Osteocyte (in vitro differentiated cells): ENCODE measurements at regions not wholly inside any gene's neighbourhood (a gene's known extent, or its start where the extent isn't known, plus 50 kb on each side); places are given as distances from the start of the nearest gene placed in this dataset.

Source experiments
- DNase-seq: peaks from one replicate; pipeline ENCODE4 v3.0.0; 2021; ENCODE audit warnings: mixed read lengths; ENCODE audit not compliant: unreplicated experiment; ENCODE audit errors: extremely low spot score
- H3K27ac Mint-ChIP-seq: one replicate; pipeline ENCODE4 v1.8.0; 2021; ENCODE audit warnings: mild to moderate bottlenecking, mixed read lengths; ENCODE audit not compliant: unreplicated experiment
- H3K27me3 Mint-ChIP-seq: one replicate; pipeline ENCODE4 v1.8.0; 2021; ENCODE audit warnings: mixed read lengths; ENCODE audit not compliant: unreplicated experiment
- H3K36me3 Mint-ChIP-seq: one replicate; pipeline ENCODE4 v1.8.0; 2021; ENCODE audit warnings: mixed read lengths; ENCODE audit not compliant: unreplicated experiment
- H3K4me1 Mint-ChIP-seq: one replicate; pipeline ENCODE4 v1.8.0; 2021; ENCODE audit warnings: mixed read lengths; ENCODE audit not compliant: unreplicated experiment
- H3K4me3 Mint-ChIP-seq: one replicate; pipeline ENCODE4 v1.8.0; 2021; ENCODE audit warnings: mild to moderate bottlenecking, moderate library complexity, mixed read lengths; ENCODE audit not compliant: unreplicated experiment
- H3K9me3 Mint-ChIP-seq: one replicate; pipeline ENCODE4 v1.8.0; 2021; ENCODE audit warnings: mixed read lengths; ENCODE audit not compliant: unreplicated experiment
- TF ChIP-seq, protein P1 (sequence below): fragments of 200-600 bp; sonication (generic); IDR thresholded peaks from 2 replicates; pipeline ENCODE4 v1.5.0; 2021; ENCODE audit warnings: antibody characterized with exemption, mild to moderate bottlenecking, moderate library complexity

DNA sequence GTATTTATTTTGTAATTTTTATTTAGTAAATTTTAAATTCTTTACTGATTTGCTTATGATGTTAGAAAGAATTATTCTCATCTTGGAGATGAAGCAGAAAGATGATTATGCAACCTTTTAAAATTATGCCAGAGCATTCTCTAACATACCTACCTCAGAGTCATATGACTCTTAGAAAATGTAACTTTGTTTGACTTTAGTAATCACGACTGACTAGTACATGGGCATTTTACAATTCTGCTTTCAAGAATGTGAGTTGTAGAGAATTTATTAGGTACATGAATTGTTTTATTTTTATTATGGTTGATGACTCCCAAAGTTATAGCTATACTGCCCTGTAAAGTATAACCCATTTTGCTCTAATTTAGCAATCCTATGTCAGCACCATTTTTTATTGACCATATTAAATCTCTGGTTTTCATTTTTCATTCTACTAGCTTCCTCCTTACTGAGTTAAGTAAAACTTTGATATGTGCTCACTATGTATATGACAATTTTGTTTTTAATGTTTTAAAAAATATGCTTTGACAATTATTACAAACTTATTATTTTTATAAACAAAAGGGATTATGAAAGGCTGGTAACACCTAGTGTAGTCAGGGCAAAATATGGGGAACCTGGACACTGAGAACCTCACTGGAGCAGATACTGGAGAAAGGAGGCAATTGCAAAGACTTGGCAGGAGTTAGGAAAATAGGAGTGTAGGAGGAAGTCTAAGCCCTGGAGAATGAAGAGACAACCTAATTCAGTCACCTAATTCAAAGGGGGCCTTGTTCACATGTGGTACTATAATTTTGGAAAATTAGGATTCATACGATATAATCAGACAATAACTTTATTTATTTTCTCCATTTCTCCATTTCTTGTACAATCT, 249.7 kb upstream of the DAB2 start:
- no peak for DNase-seq
- Mint-ChIP-seq H3K36me3 (no peaks in the 10 kb centered on the region), H3K4me1 (peaks cover 15% of the 10 kb centered on the region), H3K27ac (no peak overlapping the region), H3K4me3 (no peak overlapping the region), H3K9me3 (peaks cover 3% of the 10 kb centered on the region), H3K27me3 (peaks cover 37% of the 10 kb centered on the region)
- TF ChIP-seq, protein P1, sequence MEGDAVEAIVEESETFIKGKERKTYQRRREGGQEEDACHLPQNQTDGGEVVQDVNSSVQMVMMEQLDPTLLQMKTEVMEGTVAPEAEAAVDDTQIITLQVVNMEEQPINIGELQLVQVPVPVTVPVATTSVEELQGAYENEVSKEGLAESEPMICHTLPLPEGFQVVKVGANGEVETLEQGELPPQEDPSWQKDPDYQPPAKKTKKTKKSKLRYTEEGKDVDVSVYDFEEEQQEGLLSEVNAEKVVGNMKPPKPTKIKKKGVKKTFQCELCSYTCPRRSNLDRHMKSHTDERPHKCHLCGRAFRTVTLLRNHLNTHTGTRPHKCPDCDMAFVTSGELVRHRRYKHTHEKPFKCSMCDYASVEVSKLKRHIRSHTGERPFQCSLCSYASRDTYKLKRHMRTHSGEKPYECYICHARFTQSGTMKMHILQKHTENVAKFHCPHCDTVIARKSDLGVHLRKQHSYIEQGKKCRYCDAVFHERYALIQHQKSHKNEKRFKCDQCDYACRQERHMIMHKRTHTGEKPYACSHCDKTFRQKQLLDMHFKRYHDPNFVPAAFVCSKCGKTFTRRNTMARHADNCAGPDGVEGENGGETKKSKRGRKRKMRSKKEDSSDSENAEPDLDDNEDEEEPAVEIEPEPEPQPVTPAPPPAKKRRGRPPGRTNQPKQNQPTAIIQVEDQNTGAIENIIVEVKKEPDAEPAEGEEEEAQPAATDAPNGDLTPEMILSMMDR = no peak

DNA sequence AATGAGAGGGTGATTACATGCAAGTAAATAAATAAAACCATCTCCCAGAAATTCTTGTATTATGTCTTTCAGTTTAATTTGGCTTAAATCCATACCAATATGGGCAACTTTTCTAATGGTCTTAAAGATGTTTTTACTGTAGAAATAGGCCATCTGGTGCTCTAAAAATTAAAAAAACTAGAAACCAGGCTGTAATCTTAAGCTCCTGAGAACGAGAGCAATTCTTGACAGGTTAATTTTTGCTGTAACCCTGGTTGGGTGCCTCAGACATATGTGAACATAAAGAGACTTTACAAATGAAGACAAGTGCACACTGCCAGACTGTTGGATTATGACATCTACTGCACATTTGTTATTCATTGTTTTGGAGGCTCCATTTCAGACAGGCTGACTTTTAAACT, 246.8 kb upstream of the DAB2 start:
- H3K36me3 Mint-ChIP-seq = no peaks in the 10 kb centered on the region
- peaks cover 15% of the 10 kb centered on the region for H3K4me1 Mint-ChIP-seq
- no peak overlapping the region for H3K4me3 Mint-ChIP-seq
- DNase-seq = no peak
- peaks cover 3% of the 10 kb centered on the region for H3K9me3 Mint-ChIP-seq
- H3K27ac Mint-ChIP-seq = no peak overlapping the region
- peaks cover 26% of the 10 kb centered on the region for H3K27me3 Mint-ChIP-seq
- TF ChIP-seq, protein P1 = no peak

DNA sequence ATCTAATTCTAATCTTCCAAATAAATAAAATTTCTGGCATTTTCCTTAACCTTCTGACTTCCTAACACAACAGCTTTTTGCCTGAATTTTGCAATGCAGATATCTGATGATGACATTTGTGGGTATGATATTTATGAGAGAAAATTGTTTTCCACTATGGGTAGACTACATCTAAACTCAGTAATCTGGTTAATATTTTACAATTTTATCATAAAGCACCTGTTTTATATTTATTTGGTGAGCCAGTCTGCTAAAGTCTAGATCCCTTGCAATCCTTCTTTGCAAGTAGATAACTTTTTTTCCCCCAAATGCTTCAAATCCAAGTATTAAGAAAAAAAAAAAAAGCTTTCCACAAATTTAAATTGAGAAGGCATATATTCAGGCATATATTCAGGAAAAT, 246.2 kb upstream of the DAB2 start:
- TF ChIP-seq, protein P1 = no peak
- H3K36me3 Mint-ChIP-seq = no peaks in the 10 kb centered on the region
- peaks cover 3% of the 10 kb centered on the region for H3K9me3 Mint-ChIP-seq
- peaks cover 26% of the 10 kb centered on the region for H3K27me3 Mint-ChIP-seq
- no peak for DNase-seq
- no peak overlapping the region for H3K4me3 Mint-ChIP-seq
- peaks cover 15% of the 10 kb centered on the region for H3K4me1 Mint-ChIP-seq
- no peak overlapping the region for H3K27ac Mint-ChIP-seq

DNA sequence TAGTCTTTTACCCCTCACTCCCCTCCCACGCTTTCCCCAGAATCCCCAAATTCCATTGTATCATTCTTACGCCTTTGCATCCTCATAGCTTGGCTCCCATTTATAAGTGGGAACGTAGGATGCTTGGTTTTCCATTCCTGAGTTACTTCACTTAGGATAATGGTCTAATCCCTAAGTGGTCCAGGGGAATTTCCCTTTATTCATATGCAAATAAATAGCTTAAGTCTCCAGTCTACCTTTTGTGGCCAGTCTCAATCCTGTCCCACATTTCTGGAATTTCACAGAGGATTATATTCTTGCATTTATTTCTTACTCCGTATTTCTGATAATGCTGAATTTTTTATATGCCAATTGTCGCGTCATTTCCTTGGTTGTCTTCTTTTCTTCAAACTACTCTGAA, 245.6 kb upstream of the DAB2 start:
- Mint-ChIP-seq H3K36me3 (no peaks in the 10 kb centered on the region), H3K27ac (no peak overlapping the region), H3K27me3 (peaks cover 26% of the 10 kb centered on the region), H3K9me3 (peaks cover 3% of the 10 kb centered on the region), H3K4me3 (no peak overlapping the region), H3K4me1 (peaks cover 10% of the 10 kb centered on the region)
- no peak for DNase-seq
- TF ChIP-seq, protein P1 = no peak

DNA sequence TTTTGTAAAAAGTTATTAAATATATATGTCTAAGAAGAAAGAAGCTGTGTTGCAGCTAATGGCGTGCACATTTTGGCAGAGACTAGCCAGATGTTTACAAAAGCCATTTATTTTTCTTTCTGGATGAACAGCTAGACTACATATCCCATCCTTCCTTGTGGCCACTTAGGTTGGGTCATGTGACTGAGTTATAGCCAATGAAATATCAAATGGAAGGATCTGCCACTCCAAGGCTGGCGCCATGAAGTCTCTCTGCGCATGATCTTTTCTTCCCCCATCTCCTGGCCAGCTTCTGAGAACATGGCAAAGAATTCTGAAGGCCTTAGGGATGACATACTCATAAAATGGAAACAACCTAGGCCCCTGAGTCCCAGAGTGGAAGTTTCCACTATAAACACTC, 244.2 kb upstream of the DAB2 start:
- Mint-ChIP-seq H3K9me3 (no peaks in the 10 kb centered on the region), H3K36me3 (no peaks in the 10 kb centered on the region), H3K27me3 (peaks cover 18% of the 10 kb centered on the region), H3K27ac (no peak overlapping the region), H3K4me3 (no peak overlapping the region), H3K4me1 (peaks cover 10% of the 10 kb centered on the region)
- TF ChIP-seq, protein P1 = no peak
- no peak for DNase-seq
